ENCODE measurements at regions not wholly inside any gene's neighbourhood (a gene's known extent, or its start where the extent isn't known, plus 50 kb on each side); places are given as distances from the start of the nearest gene placed in this dataset.

DNA sequence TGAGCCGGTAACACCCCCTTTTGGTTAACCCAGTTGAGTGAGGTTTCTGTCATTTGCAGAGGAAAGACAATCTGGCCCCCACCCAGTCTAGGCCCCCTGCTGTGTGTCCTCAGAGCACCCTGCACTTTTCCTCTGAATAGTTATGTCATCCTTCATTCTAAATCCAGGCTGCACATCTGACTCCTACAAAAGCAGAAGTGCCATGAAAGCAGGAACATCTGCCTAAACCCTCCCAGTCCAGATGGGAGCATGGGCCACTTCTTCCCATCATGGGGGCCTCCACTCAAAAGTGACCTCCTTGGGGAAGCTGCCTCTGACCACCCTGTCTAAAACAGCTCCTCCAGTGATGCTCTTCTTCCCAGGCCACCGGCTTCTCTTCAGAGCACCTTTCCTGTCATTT lies 53.7 kb upstream of the HMGXB4 start:
- Histone ChIP-seq H3K36me3 (ENCODE audit: control insufficient read depth in 1 of 2, insufficient read depth in 2 of 2, low read depth in 1 of 2, low read length in 2 of 2) (no peaks in the 10 kb centered on the region), H3K27me3 (ENCODE audit: control insufficient read depth in 1 of 2, insufficient read depth in 1 of 2, low read length in 2 of 2) (peaks cover 20 to 33% of the 10 kb centered on the region in 2 experiments), H3K4me3 (ENCODE audit: insufficient read depth in 1 of 2, low read depth in 1 of 2, low read length in 2 of 2) (no peak overlapping the region), H2BK12ac (ENCODE audit: low read length in 2 of 2) (no peak overlapping the region), H3K9ac (ENCODE audit: low read length) (no peak overlapping the region), H2AFZ (ENCODE audit: low read depth, low read length) (no peak overlapping the region), H3K23ac (ENCODE audit: low read length in 2 of 2) (no peak overlapping the region), H2AK5ac (ENCODE audit: low read length, severe bottlenecking) (no peak overlapping the region), H3K4me1 (ENCODE audit: control insufficient read depth, insufficient read depth, low read depth, low read length) (no peaks in the 10 kb centered on the region), H2BK15ac (ENCODE audit: low read depth, poor library complexity, severe bottlenecking) (no peak overlapping the region), H3K27ac (ENCODE audit: low read length, poor library complexity, severe bottlenecking) (no peak overlapping the region), H4K8ac (ENCODE audit: low read length) (no peak overlapping the region), H3K9me3 (ENCODE audit: control insufficient read depth, low read length) (no peaks in the 10 kb centered on the region), H4K91ac (ENCODE audit: low read length) (no peak overlapping the region), H3K4ac (ENCODE audit: low read depth in 1 of 2, low read length in 2 of 2) (no peak overlapping the region), H2BK120ac (ENCODE audit: low read depth, low read length) (no peak overlapping the region), H3K4me2 (ENCODE audit: low read length, poor library complexity, severe bottlenecking) (no peak overlapping the region), H3K18ac (ENCODE audit: low read depth in 1 of 2, low read length in 2 of 2) (no peak overlapping the region), H3K79me1 (replicated peaks; ENCODE audit: low read length, poor library complexity, severe bottlenecking) (no peaks in the 10 kb centered on the region), H3K14ac (ENCODE audit: low read length in 2 of 2) (no peak overlapping the region), H2BK5ac (ENCODE audit: low read depth, low read length, poor library complexity, severe bottlenecking) (no peak overlapping the region)
- no peak for DNase-seq
- WGBS = 98% methylated on average over 2 of the region's 2 CpGs

DNA sequence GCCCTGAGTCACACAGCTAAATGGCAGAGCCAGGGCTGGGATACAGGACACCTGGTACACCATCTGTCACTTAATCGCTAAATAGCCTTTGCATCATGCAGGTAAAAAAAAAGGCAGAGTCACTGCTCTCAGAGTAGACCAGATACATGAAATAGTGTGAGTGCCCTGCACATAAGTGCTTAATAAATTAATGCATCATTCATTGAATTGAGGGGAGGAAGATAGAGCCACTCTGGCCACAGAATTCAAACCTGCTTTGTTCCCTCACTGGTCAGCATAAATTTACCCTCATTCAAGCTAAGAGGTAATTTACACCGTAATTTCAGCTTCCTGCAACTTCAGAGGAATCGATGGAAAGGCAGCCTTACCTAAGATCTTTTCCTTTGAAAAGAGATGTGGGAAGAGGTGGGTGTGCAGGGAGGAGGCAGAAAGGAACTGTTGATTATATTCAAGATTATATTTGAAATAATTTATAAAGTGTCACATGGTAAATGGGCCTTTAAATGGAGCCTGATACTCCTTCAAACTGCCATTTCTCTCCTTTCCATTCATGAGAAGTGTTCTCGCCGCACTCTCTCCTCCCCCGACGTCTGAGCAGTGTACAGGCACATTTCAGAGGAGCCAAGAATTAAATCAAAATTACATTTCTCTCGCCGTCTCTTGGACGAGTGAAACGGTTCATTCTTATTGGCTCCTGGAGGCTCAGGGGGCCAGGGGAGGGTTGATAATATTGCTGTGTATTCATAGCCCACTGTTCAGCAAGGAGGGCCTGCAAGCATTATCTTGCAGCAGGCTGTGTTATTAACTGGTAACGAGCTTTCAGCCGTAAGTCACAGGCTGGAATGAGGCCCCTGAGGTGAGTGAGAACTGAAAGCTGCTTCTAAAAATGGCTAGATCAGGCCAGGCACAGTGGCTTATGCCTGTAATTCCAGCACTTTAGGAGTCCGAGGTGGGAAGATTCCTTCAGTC lies 52.2 kb upstream of the HMGXB4 start:
- Histone ChIP-seq H2AK5ac (ENCODE audit: low read length, severe bottlenecking) (no peak overlapping the region), H2BK15ac (ENCODE audit: low read depth, poor library complexity, severe bottlenecking) (no peak overlapping the region), H3K4me1 (ENCODE audit: control insufficient read depth, insufficient read depth, low read depth, low read length) (no peaks in the 10 kb centered on the region), H3K79me1 (replicated peaks; ENCODE audit: low read length, poor library complexity, severe bottlenecking) (no peaks in the 10 kb centered on the region), H3K36me3 (ENCODE audit: control insufficient read depth in 1 of 2, insufficient read depth in 2 of 2, low read depth in 1 of 2, low read length in 2 of 2) (no peaks in the 10 kb centered on the region), H3K27ac (ENCODE audit: low read length, poor library complexity, severe bottlenecking) (no peak overlapping the region), H3K23ac (ENCODE audit: low read length in 2 of 2) (no peak overlapping the region), H3K18ac (ENCODE audit: low read depth in 1 of 2, low read length in 2 of 2) (no peak overlapping the region), H3K27me3 (ENCODE audit: control insufficient read depth in 1 of 2, insufficient read depth in 1 of 2, low read length in 2 of 2) (peaks cover 17 to 28% of the 10 kb centered on the region in 2 experiments), H3K4me3 (ENCODE audit: insufficient read depth in 1 of 2, low read depth in 1 of 2, low read length in 2 of 2) (no peak overlapping the region), H3K9ac (ENCODE audit: low read length) (no peak overlapping the region), H2BK120ac (ENCODE audit: low read depth, low read length) (no peak overlapping the region), H3K4ac (ENCODE audit: low read depth in 1 of 2, low read length in 2 of 2) (no peak overlapping the region), H3K9me3 (ENCODE audit: control insufficient read depth, low read length) (no peaks in the 10 kb centered on the region), H3K14ac (ENCODE audit: low read length in 2 of 2) (no peak overlapping the region), H4K91ac (ENCODE audit: low read length) (no peak overlapping the region), H2AFZ (ENCODE audit: low read depth, low read length) (no peak overlapping the region), H2BK5ac (ENCODE audit: low read depth, low read length, poor library complexity, severe bottlenecking) (no peak overlapping the region), H4K8ac (ENCODE audit: low read length) (no peak overlapping the region), H3K4me2 (ENCODE audit: low read length, poor library complexity, severe bottlenecking) (no peak overlapping the region), H2BK12ac (ENCODE audit: low read length in 2 of 2) (no peak overlapping the region)
- DNase-seq = no peak
- WGBS = 69% methylated on average over 14 of the region's 14 CpGs

DNA sequence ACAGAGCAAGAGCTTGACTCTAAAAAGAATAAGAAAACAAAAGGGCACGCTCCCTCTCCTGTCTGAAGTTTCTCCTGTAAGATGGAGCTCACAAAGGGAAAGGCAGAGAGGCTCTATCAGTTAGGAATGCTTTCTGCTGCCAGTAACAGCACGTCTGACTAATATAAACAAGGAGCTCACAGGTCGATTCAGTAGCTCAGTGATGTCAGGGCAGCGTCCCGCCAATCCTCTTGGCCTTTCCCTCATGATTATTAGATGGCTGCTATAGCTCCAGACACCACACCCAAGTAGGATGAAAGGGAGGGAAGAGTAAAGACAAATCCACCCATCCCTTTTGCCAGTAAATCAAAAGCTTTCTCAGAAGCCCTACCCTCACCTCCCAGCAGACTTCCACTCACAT lies 51.3 kb upstream of the HMGXB4 start:
- no peak overlapping the region for H3K14ac ChIP-seq (ENCODE audit: low read length in 2 of 2)
- H2BK15ac ChIP-seq (ENCODE audit: low read depth, poor library complexity, severe bottlenecking) = no peak overlapping the region
- WGBS = 36% methylated on average over 5 of the region's 5 CpGs
- no peak overlapping the region for H3K4me2 ChIP-seq (ENCODE audit: low read length, poor library complexity, severe bottlenecking)
- DNase-seq = no peak
- no peak overlapping the region for H2BK120ac ChIP-seq (ENCODE audit: low read depth, low read length)
- no peak overlapping the region for H3K4me3 ChIP-seq (ENCODE audit: insufficient read depth in 1 of 2, low read depth in 1 of 2, low read length in 2 of 2)
- H3K27me3 ChIP-seq (ENCODE audit: control insufficient read depth in 1 of 2, insufficient read depth in 1 of 2, low read length in 2 of 2) = peaks cover 17 to 28% of the 10 kb centered on the region in 2 experiments
- H2BK5ac ChIP-seq (ENCODE audit: low read depth, low read length, poor library complexity, severe bottlenecking) = no peak overlapping the region
- H2AFZ ChIP-seq (ENCODE audit: low read depth, low read length) = no peak overlapping the region
- H3K4ac ChIP-seq (ENCODE audit: low read depth in 1 of 2, low read length in 2 of 2) = no peak overlapping the region
- H3K27ac ChIP-seq (ENCODE audit: low read length, poor library complexity, severe bottlenecking) = no peak overlapping the region
- H4K8ac ChIP-seq (ENCODE audit: low read length) = no peak overlapping the region
- no peak overlapping the region for H2BK12ac ChIP-seq (ENCODE audit: low read length in 2 of 2)
- H3K79me1 ChIP-seq (replicated peaks; ENCODE audit: low read length, poor library complexity, severe bottlenecking) = no peaks in the 10 kb centered on the region
- H4K91ac ChIP-seq (ENCODE audit: low read length) = no peak overlapping the region
- H3K4me1 ChIP-seq (ENCODE audit: control insufficient read depth, insufficient read depth, low read depth, low read length) = no peaks in the 10 kb centered on the region
- H3K23ac ChIP-seq (ENCODE audit: low read length in 2 of 2) = no peak overlapping the region
- no peak overlapping the region for H2AK5ac ChIP-seq (ENCODE audit: low read length, severe bottlenecking)
- no peak overlapping the region for H3K9ac ChIP-seq (ENCODE audit: low read length)
- no peak overlapping the region for H3K18ac ChIP-seq (ENCODE audit: low read depth in 1 of 2, low read length in 2 of 2)
- H3K36me3 ChIP-seq (ENCODE audit: control insufficient read depth in 1 of 2, insufficient read depth in 2 of 2, low read depth in 1 of 2, low read length in 2 of 2) = no peaks in the 10 kb centered on the region
- no peaks in the 10 kb centered on the region for H3K9me3 ChIP-seq (ENCODE audit: control insufficient read depth, low read length)

DNA sequence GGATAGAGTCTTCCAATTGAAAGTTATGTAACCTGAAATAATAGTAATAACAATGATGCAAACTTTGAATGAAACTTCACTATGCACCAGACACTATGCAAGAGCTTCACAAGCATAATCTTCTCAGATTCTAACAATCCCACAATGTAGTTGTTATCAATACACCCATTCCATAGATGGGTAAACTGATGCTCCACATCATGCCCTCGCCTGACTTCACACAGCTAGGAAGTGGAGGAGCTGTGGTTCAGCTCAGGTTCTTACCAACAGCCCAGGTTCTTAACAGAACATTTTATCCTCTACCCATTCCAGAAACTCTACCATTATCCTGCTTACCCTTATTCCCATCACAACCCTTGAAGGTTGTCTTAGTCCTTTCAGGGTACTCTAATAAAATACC lies 50.4 kb upstream of the HMGXB4 start:
- 72% methylated on average over 1 of the region's 1 CpG for WGBS
- H3K4me3 ChIP-seq (ENCODE audit: insufficient read depth in 1 of 2, low read depth in 1 of 2, low read length in 2 of 2) = no peak overlapping the region
- peaks cover 17 to 28% of the 10 kb centered on the region in 2 experiments for H3K27me3 ChIP-seq (ENCODE audit: control insufficient read depth in 1 of 2, insufficient read depth in 1 of 2, low read length in 2 of 2)
- no peak overlapping the region for H3K23ac ChIP-seq (ENCODE audit: low read length in 2 of 2)
- H3K27ac ChIP-seq (ENCODE audit: low read length, poor library complexity, severe bottlenecking) = no peak overlapping the region
- H2AK5ac ChIP-seq (ENCODE audit: low read length, severe bottlenecking) = no peak overlapping the region
- H3K4ac ChIP-seq (ENCODE audit: low read depth in 1 of 2, low read length in 2 of 2) = no peak overlapping the region
- H3K14ac ChIP-seq (ENCODE audit: low read length in 2 of 2) = no peak overlapping the region
- H2BK120ac ChIP-seq (ENCODE audit: low read depth, low read length) = no peak overlapping the region
- DNase-seq = no peak
- H2AFZ ChIP-seq (ENCODE audit: low read depth, low read length) = no peak overlapping the region
- H3K9ac ChIP-seq (ENCODE audit: low read length) = no peak overlapping the region
- H3K9me3 ChIP-seq (ENCODE audit: control insufficient read depth, low read length) = no peaks in the 10 kb centered on the region
- H3K4me1 ChIP-seq (ENCODE audit: control insufficient read depth, insufficient read depth, low read depth, low read length) = peaks cover 4% of the 10 kb centered on the region
- H3K36me3 ChIP-seq (ENCODE audit: control insufficient read depth in 1 of 2, insufficient read depth in 2 of 2, low read depth in 1 of 2, low read length in 2 of 2) = no peaks in the 10 kb centered on the region
- no peak overlapping the region for H2BK12ac ChIP-seq (ENCODE audit: low read length in 2 of 2)
- H3K4me2 ChIP-seq (ENCODE audit: low read length, poor library complexity, severe bottlenecking) = no peak overlapping the region
- H4K8ac ChIP-seq (ENCODE audit: low read length) = no peak overlapping the region
- H4K91ac ChIP-seq (ENCODE audit: low read length) = no peak overlapping the region
- no peak overlapping the region for H3K18ac ChIP-seq (ENCODE audit: low read depth in 1 of 2, low read length in 2 of 2)
- H3K79me1 ChIP-seq (replicated peaks; ENCODE audit: low read length, poor library complexity, severe bottlenecking) = no peaks in the 10 kb centered on the region
- H2BK5ac ChIP-seq (ENCODE audit: low read depth, low read length, poor library complexity, severe bottlenecking) = no peak overlapping the region
- H2BK15ac ChIP-seq (ENCODE audit: low read depth, poor library complexity, severe bottlenecking) = no peak overlapping the region
